ENCODE measurements at regions not wholly inside any gene's neighbourhood (a gene's known extent, or its start where the extent isn't known, plus 50 kb on each side); places are given as distances from the start of the nearest gene placed in this dataset.

DNA sequence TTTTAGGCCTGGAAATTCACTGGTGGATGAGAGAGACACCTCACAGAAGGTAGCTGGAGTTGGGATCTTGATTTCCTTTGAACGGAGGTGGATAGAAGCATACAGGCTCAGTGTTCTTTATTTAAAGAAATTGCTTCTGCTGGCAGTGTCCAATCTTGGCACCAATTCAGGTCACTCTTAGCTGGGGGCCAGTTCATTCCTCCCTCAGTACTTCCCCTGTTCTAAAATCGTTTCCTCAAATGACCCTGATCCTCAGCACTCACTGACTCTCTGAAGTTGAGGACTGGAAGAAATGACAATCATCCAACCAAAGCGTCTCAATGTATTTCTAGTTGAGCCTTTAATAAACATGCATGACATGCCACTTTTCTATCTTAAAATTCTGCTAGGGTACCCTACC is 472.5 kb upstream of the BTBD3 start:
- BruUV-seq (replicated peaks) = no TSS peak
- H3K4me1 ChIP-seq (ENCODE audit: insufficient read depth, low read length, poor library complexity, severe bottlenecking) = no peaks in the 10 kb centered on the region
- H3K27ac ChIP-seq (ENCODE audit: low read depth, low read length, poor library complexity, severe bottlenecking) = no peak overlapping the region
- ChIA-PET POLR2A (no interaction called here), CTCF (ENCODE audit: unreplicated experiment) (no interaction called here)
- intact Hi-C loops (cut with micrococcal nuclease; ENCODE audit: unreplicated experiment) = no loop called here
- H3K9me2 ChIP-seq (ENCODE audit: insufficient read depth, low read length) = no peaks in the 10 kb centered on the region
- no peaks in the 10 kb centered on the region for H4K20me1 ChIP-seq (ENCODE audit: insufficient read depth, low read length)
- no peak overlapping the region for H3K4me3 ChIP-seq (ENCODE audit: low read depth, low read length, poor library complexity, severe bottlenecking)
- no peak overlapping the region for H3K4me2 ChIP-seq (ENCODE audit: low read length)
- no peaks in the 10 kb centered on the region for H3K79me2 ChIP-seq (ENCODE audit: insufficient read depth, low read depth, low read length)
- H3K36me3 ChIP-seq (ENCODE audit: insufficient read depth, low read length) = no peaks in the 10 kb centered on the region
- DNase-seq (ENCODE audit: low spot score) = no peak
- H2AFZ ChIP-seq (ENCODE audit: low read length) = no peak overlapping the region
- no peaks in the 10 kb centered on the region for H3K9me3 ChIP-seq (ENCODE audit: low read length)
- TF ChIP-seq, protein P1, sequence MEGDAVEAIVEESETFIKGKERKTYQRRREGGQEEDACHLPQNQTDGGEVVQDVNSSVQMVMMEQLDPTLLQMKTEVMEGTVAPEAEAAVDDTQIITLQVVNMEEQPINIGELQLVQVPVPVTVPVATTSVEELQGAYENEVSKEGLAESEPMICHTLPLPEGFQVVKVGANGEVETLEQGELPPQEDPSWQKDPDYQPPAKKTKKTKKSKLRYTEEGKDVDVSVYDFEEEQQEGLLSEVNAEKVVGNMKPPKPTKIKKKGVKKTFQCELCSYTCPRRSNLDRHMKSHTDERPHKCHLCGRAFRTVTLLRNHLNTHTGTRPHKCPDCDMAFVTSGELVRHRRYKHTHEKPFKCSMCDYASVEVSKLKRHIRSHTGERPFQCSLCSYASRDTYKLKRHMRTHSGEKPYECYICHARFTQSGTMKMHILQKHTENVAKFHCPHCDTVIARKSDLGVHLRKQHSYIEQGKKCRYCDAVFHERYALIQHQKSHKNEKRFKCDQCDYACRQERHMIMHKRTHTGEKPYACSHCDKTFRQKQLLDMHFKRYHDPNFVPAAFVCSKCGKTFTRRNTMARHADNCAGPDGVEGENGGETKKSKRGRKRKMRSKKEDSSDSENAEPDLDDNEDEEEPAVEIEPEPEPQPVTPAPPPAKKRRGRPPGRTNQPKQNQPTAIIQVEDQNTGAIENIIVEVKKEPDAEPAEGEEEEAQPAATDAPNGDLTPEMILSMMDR (conservative IDR thresholded peaks at IDR 0.05; ENCODE audit: low read length) = no peak
- no peak for TF ChIP-seq EZH2phosphoT487 (IDR thresholded peaks at IDR 0.05; ENCODE audit: borderline replicate concordance, low read depth, low read length)

DNA sequence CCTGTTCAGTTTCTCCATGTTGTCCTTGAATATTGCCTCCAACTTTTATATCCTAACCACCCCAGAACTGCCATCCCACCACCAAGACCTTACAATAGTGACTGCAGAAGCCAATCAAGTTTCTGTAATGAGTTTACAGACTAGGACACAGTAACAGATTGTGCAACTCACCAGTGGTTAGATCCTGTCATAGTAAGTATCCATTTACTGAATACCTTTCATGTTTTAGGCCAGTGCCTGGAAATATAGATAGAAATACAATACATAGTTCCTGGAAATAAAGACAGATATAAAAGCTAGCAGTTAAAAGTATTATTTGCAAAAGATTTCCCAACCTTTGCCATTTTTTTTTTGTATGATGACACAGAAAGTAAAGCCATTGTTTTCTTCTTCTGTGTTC is 471.8 kb upstream of the BTBD3 start:
- intact Hi-C loops (cut with micrococcal nuclease; ENCODE audit: unreplicated experiment) = no loop called here
- H3K36me3 ChIP-seq (ENCODE audit: insufficient read depth, low read length) = no peaks in the 10 kb centered on the region
- CTCF ChIA-PET (ENCODE audit: unreplicated experiment) = no interaction called here
- no peak overlapping the region for H2AFZ ChIP-seq (ENCODE audit: low read length)
- H3K27ac ChIP-seq (ENCODE audit: low read depth, low read length, poor library complexity, severe bottlenecking) = no peak overlapping the region
- no peak overlapping the region for H3K4me3 ChIP-seq (ENCODE audit: low read depth, low read length, poor library complexity, severe bottlenecking)
- H3K79me2 ChIP-seq (ENCODE audit: insufficient read depth, low read depth, low read length) = no peaks in the 10 kb centered on the region
- BruUV-seq (replicated peaks) = no TSS peak
- DNase-seq (ENCODE audit: low spot score) = no peak
- no peaks in the 10 kb centered on the region for H4K20me1 ChIP-seq (ENCODE audit: insufficient read depth, low read length)
- H3K4me2 ChIP-seq (ENCODE audit: low read length) = no peak overlapping the region
- no peaks in the 10 kb centered on the region for H3K4me1 ChIP-seq (ENCODE audit: insufficient read depth, low read length, poor library complexity, severe bottlenecking)
- POLR2A ChIA-PET = no interaction called here
- TF ChIP-seq, protein P1 (conservative IDR thresholded peaks at IDR 0.05; ENCODE audit: low read length) = no peak
- no peak for TF ChIP-seq EZH2phosphoT487 (IDR thresholded peaks at IDR 0.05; ENCODE audit: borderline replicate concordance, low read depth, low read length)
- no peaks in the 10 kb centered on the region for H3K9me3 ChIP-seq (ENCODE audit: low read length)
- H3K9me2 ChIP-seq (ENCODE audit: insufficient read depth, low read length) = no peaks in the 10 kb centered on the region

DNA sequence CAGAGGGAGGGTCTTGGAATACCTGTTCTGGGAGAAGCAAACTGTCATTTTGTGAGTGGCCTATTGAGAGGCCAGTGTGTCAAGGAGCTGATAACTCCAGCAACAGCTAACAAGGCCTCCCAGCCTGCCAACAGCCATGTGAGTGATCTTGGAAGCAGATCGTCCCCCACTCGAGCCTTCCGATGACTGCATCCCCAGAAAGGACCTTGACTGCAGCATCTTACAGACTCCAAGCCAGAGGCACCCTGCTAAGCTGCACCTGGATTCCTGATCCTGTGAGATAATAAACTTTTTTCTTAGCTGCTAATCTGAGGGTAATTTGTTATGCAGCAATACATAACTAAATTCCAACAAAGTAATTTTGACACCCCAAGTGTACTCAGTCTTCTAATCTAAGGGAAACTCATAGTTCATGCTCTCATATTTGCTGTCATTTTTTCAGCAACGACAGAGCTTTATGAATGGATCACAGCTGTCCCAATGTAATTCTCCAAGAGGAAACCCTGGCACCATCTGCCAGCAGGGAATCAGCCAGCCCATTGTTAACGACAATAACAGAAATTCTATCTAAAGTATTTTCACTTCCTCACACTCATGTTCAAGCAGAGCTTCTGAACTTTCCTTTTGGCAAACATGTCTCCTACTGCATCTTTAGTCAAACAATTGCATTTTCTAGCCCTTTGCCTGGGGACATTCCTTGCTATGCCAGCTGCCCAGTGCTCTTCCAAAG is 470.2 kb upstream of the BTBD3 start:
- Histone ChIP-seq H3K27ac (ENCODE audit: low read depth, low read length, poor library complexity, severe bottlenecking) (no peak overlapping the region), H3K4me1 (ENCODE audit: insufficient read depth, low read length, poor library complexity, severe bottlenecking) (no peaks in the 10 kb centered on the region), H3K9me2 (ENCODE audit: insufficient read depth, low read length) (no peaks in the 10 kb centered on the region), H4K20me1 (ENCODE audit: insufficient read depth, low read length) (no peaks in the 10 kb centered on the region), H3K9me3 (ENCODE audit: low read length) (no peaks in the 10 kb centered on the region), H3K4me2 (ENCODE audit: low read length) (no peak overlapping the region), H3K36me3 (ENCODE audit: insufficient read depth, low read length) (no peaks in the 10 kb centered on the region), H2AFZ (ENCODE audit: low read length) (no peak overlapping the region), H3K79me2 (ENCODE audit: insufficient read depth, low read depth, low read length) (no peaks in the 10 kb centered on the region), H3K4me3 (ENCODE audit: low read depth, low read length, poor library complexity, severe bottlenecking) (no peak overlapping the region)
- CTCF ChIA-PET (ENCODE audit: unreplicated experiment) = no interaction called here
- BruUV-seq (replicated peaks) = no TSS peak
- POLR2A ChIA-PET = interaction anchor here (0.6 kb wide), 1 partner anchor 617 kb away, joined by 3 read pairs; no protein-coding TSS in a partner anchor
- TF ChIP-seq, protein P1 (conservative IDR thresholded peaks at IDR 0.05; ENCODE audit: low read length) = no peak
- TF ChIP-seq EZH2phosphoT487 (IDR thresholded peaks at IDR 0.05; ENCODE audit: borderline replicate concordance, low read depth, low read length) = no peak
- intact Hi-C loops (cut with micrococcal nuclease; ENCODE audit: unreplicated experiment) = no loop called here
- DNase-seq (ENCODE audit: low spot score) = no peak
